Stimulated activated CD8-positive, alpha-beta memory T cell treated with anti-CD3 and anti-CD28 coated beads, Interleukin-2, amount 100 ng/mL, for 48 hours (primary cell): ENCODE measurements at regions not wholly inside any gene's neighbourhood (a gene's known extent, or its start where the extent isn't known, plus 50 kb on each side); places are given as distances from the start of the nearest gene placed in this dataset.

Source experiments
- DNase-seq, 2 donors: peaks; one replicate each; pipeline ENCODE4 v3.0.0-alpha.2; 2020; ENCODE audit warnings: low read depth in 2 of 2

- peak in 1 of 2 donors; percentile 40 for DNase-seq
Observed at GRCh38 chr20:63071541-63072181, 64.9 kb upstream of the BHLHE23 start.

GRCh38 chr20:63070771-63071540 lies 64.2 kb upstream of the BHLHE23 start:
- no peak for DNase-seq

DNA sequence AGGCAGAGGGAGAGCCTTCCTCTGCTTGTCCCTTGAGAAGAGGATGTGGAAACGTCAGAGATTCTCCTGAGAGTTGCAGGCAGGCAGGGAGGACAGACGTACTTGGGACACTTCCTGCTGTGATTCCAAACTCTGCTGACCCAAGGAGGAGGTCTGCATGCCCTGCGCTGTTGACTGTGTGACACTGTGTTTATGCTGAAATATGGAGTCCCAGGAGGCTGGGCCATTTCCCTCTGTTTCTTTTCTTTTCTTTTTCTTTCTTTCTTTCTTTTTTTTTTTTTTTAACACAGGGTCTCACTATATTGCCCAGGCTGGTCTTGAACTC lies 63.5 kb upstream of the BHLHE23 start:
- no peak for DNase-seq

DNA sequence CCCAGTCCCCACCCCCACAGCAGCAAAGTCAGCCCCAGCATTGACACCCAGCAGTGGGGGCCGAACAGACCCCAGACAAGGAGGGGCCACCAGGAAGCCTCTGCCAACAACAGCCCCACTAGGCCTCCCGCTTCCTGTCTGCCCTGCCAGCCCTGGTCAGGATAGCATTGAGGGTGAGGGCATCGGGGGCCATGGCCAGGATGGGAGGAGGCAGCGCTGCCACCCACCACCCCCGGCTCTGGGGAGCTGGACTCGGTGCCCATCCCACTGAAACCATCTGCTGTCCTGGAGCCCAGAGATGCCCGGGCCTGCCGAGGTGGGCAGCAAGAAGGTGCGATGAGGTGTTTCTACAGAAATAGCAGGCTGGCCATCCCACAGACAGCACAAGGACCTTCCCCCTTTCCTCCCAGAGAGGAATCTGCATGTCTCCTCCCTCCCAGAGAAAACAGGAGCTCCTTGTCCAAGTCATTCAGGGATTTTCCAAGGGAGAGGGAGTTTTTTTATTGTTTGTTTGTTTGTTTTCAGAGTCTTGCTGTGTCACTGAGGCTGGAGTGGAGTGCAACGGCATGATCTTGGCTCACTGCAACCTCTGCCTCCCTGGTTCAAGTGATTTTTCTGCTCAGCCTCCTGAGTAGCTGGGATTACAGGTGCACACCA lies 62.1 kb upstream of the BHLHE23 start:
- DNase-seq: no peak

GRCh38 chr20:63067721-63068560 lies 61.2 kb upstream of the BHLHE23 start:
- no peak for DNase-seq

GRCh38 chr20:63067266-63067635 lies 60.5 kb upstream of the BHLHE23 start:
- DNase-seq: no peak

DNA sequence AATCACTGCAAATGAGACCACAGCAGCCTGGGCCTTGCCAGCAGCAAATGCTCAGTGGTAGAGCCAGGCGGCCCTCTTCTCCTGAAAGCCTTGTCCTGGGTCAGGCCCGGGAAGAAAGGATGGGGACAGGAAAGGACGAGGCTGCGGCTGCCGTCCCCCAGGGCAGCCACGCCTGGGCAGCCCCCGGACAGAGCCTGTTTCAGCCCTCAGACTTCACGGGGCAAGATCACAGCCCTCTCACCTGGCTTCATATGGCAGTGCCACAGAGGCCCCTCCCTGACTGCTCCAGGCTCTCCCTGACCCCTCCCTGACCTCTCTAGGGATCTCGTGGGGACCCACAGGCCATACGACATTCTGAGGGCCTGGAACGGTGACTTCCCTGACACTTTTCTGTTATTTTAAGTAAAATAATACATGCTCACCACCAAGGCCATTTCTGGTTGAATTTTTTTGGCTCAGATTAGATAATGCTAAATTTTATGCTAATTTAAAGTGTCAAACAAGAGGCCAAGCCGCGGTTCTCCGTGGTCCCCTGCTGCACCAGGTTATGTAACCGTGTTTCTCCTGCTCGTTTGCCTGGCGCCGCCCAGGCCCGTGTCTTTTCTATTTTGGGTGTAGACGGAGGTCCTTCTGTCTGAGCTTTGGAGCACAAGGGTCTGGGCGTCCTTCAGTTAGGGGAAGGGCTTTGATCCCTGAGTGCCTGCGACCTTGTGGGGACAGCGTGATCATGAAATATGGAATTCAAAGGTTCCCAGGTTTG lies 59.9 kb upstream of the BHLHE23 start:
- no peak for DNase-seq

GRCh38 chr20:63065911-63066310 lies 59.1 kb upstream of the BHLHE23 start:
- DNase-seq: no peak

- DNase-seq: no peak
Observed at GRCh38 chr20:63064745-63065711, 58.3 kb upstream of the BHLHE23 start.

- no peak for DNase-seq
Observed at GRCh38 chr20:63064310-63064709, 57.5 kb upstream of the BHLHE23 start.

GRCh38 chr20:63062188-63063140 lies 55.7 kb upstream of the BHLHE23 start:
- DNase-seq: no peak

DNA sequence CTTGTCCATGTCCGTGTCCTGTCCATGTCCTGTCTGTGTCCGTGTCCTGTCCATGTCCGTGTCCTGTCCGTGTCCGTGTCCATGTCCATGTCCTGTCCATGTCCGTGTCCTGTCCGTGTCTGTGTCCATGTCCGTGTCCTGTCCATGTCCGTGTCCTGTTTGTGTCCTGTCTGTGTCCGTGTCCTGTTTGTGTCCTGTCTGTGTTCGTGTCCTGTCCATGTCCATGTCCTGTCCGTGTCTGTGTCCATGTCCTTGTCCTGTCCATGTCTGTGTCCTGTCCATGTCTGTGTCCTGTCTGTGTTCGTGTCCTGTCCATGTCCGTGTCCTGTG lies 55.0 kb upstream of the BHLHE23 start:
- no peak for DNase-seq

DNA sequence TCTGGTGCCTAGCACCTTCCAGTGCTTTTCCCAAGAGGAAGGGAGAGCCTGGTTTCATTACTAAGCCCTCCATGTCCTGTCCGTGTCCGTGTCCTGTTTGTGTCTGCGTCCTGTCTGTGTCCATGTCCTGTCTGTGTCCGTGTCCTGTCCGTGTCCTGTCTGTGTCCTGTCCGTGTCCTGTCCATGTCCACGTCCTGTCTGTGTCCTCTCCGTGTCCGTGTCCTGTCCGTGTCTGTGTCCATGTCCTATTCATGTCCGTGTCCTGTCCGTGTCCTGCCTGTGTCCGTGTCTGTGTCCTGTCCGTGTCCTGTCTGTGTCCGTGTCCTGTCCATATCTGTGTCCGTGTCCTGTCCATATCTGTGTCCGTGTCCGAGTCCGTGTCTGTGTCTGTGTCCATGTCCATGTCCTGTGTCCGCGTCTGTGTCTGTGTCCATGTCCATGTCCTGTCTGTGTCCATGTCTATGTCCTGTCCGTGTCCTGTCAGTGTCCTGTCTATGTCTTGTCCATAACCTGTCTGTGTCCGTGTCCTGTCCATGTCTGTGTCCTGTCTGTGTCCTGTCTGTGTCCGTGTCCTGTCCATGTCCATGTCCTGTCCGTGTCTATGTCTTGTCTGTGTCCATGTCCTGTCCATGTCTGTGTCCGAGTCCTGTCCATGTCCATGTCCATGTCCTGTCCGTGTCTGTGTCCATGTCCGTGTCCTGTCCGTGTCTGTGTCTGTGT lies 54.4 kb upstream of the BHLHE23 start:
- DNase-seq: no peak

GRCh38 chr20:63060057-63060991 lies 53.6 kb upstream of the BHLHE23 start:
- DNase-seq: no peak

GRCh38 chr20:63059684-63060056 lies 52.9 kb upstream of the BHLHE23 start:
- DNase-seq: no peak

GRCh38 chr20:63058696-63059335 lies 52.1 kb upstream of the BHLHE23 start:
- DNase-seq: no peak
